Endothelial cell of umbilical vein (primary cell): ENCODE measurements at regions not wholly inside any gene's neighbourhood (a gene's known extent, or its start where the extent isn't known, plus 50 kb on each side); places are given as distances from the start of the nearest gene placed in this dataset.

Experiments
- BruUV-seq: library from RNA; stranded (reverse); fragments of 400-500 nt; replicated peaks from 2 replicates; lab custom pipeline; 2021; lab: Mats Ljungman, UMichigan
- CTCF ChIA-PET: fragments of 300-600, 350-600 bp; sonication (Branson Sonifier 250); formaldehyde crosslinking; loops from one replicate; lab custom pipeline; 2021; ENCODE audit warnings: antibody characterized with exemption, inconsistent platforms; lab: Charles Lee
- POLR2A ChIA-PET: fragments of 300-600, 350-600 bp; sonication (Branson Sonifier 250); formaldehyde crosslinking; loops from one replicate; lab custom pipeline; 2021; ENCODE audit warnings: antibody characterized with exemption, inconsistent platforms; lab: Charles Lee
- DNase-seq: peaks from one replicate; pipeline ENCODE4 v3.0.0-alpha.2; 2011; ENCODE audit warnings: low read depth, low spot score
- FAIRE-seq: peaks from 2 replicates; lab custom pipeline; 2011; peaks lifted over from hg19 to GRCh38; lab: Jason Lieb, UNC
- H2AFZ ChIP-seq: 2 replicates; pipeline ENCODE4 v1.6.0; 2012; ENCODE audit warnings: low read depth, low read length, control low read depth, inconsistent platforms
- H3K27ac ChIP-seq: 2 replicates; pipeline ENCODE4 v1.5.1; 2011; ENCODE audit warnings: low read depth, mild to moderate bottlenecking, control low read depth, low read length, moderate library complexity; ENCODE audit not compliant: insufficient read depth
- H3K27me3 ChIP-seq, 2 experiments: 2 replicates each; pipeline versions ENCODE4 v1.6.0 to v1.6.1; 2011; ENCODE audit warnings: low read length in 2 of 2, mixed read lengths in 1 of 2; ENCODE audit not compliant: control insufficient read depth in 2 of 2, insufficient read depth in 2 of 2
- H3K36me3 ChIP-seq, 2 experiments: 2 replicates in 1 of 2; 3 replicates in 1 of 2; pipeline ENCODE4 v1.5.1; 2011; ENCODE audit warnings: low read length in 2 of 2, mild to moderate bottlenecking in 1 of 2, moderate library complexity in 1 of 2; ENCODE audit not compliant: control insufficient read depth in 2 of 2, insufficient read depth in 2 of 2; ENCODE audit errors: extremely low read depth in 1 of 2
- H3K4me1 ChIP-seq: 3 replicates; pipeline ENCODE4 v1.5.1; 2011; ENCODE audit warnings: mild to moderate bottlenecking, low read length; ENCODE audit not compliant: control insufficient read depth, insufficient read depth; ENCODE audit errors: extremely low read depth
- H3K4me2 ChIP-seq: 2 replicates; pipeline ENCODE4 v1.6.1; 2011; ENCODE audit warnings: low read length, control low read depth, mixed read lengths; ENCODE audit not compliant: insufficient read depth
- H3K4me3 ChIP-seq, 3 experiments: fragments of 200-600 bp in 1 of 3; sonication (generic), shearing (Covaris generic) in 1 of 3; replicated peaks in 1 of 3; 2 replicates each; pipeline ENCODE4 v1.5.1; 2011 to 2016; ENCODE audit warnings: control low read depth in 3 of 3, low read length in 3 of 3, mild to moderate bottlenecking in 2 of 3, inconsistent platforms in 1 of 3, low read depth in 1 of 3, moderate library complexity in 1 of 3; ENCODE audit not compliant: insufficient read depth in 1 of 3
- H3K79me2 ChIP-seq: 2 replicates; pipeline ENCODE4 v1.6.0; 2012; ENCODE audit warnings: low read length, inconsistent platforms; ENCODE audit not compliant: control insufficient read depth, insufficient read depth
- H3K9ac ChIP-seq: replicated peaks from 2 replicates; pipeline ENCODE3; 2011; ENCODE audit warnings: low read length, control low read depth; ENCODE audit not compliant: insufficient read depth; ENCODE audit errors: extremely low read depth
- H3K9me1 ChIP-seq: replicated peaks from 3 replicates; pipeline ENCODE4 v1.6.0; 2011; ENCODE audit warnings: mild to moderate bottlenecking, low read length; ENCODE audit not compliant: control insufficient read depth, insufficient read depth; ENCODE audit errors: extremely low read depth
- H3K9me3 ChIP-seq: replicated peaks from 2 replicates; pipeline ENCODE4 v1.5.1; 2012; ENCODE audit warnings: low read length, inconsistent platforms; ENCODE audit not compliant: control insufficient read depth, insufficient read depth
- H4K20me1 ChIP-seq: replicated peaks from 2 replicates; pipeline ENCODE3; 2011; ENCODE audit warnings: mild to moderate bottlenecking, low read length; ENCODE audit not compliant: control insufficient read depth, insufficient read depth; ENCODE audit errors: extremely low read depth
- CTCF ChIP-seq, 2 donors: IDR thresholded peaks; 1 replicate in 1 of 2; 2 replicates in 1 of 2; pipeline ENCODE4 v1.5.1; 2011; ENCODE audit warnings: low read length in 2 of 2, mild to moderate bottlenecking in 2 of 2, moderate library complexity in 2 of 2, control low read depth in 1 of 2, inconsistent platforms in 1 of 2, low read depth in 1 of 2; ENCODE audit not compliant: insufficient read depth in 1 of 2; ENCODE audit errors: extremely low read depth in 1 of 2
- EZH2 ChIP-seq: IDR thresholded peaks from 2 replicates; pipeline ENCODE4 v1.6.1; 2012; ENCODE audit warnings: borderline replicate concordance, low read depth, mild to moderate bottlenecking, moderate library complexity, low read length, inconsistent platforms; ENCODE audit not compliant: severe bottlenecking
- FOS ChIP-seq: IDR thresholded peaks from 2 replicates; pipeline ENCODE4 v1.6.1; 2011; ENCODE audit warnings: mild to moderate bottlenecking, low read length, moderate library complexity, borderline replicate concordance; ENCODE audit not compliant: insufficient read depth
- GATA2 ChIP-seq: IDR thresholded peaks from 2 replicates; pipeline ENCODE4 v1.7.0; 2011; ENCODE audit warnings: low read depth, mild to moderate bottlenecking, moderate library complexity, mixed read lengths, low read length; ENCODE audit not compliant: insufficient read length, insufficient read depth
- JUN ChIP-seq: IDR thresholded peaks from 2 replicates; pipeline ENCODE4 v1.6.1; 2011; ENCODE audit warnings: borderline replicate concordance, low read depth; ENCODE audit not compliant: insufficient read length, insufficient read depth
- MAX ChIP-seq: IDR thresholded peaks from 2 replicates; pipeline ENCODE4 v1.6.1; 2011; ENCODE audit not compliant: insufficient read depth, insufficient read length
- MYC ChIP-seq: IDR thresholded peaks from one replicate; pipeline ENCODE4 v1.6.1; 2011; ENCODE audit warnings: mild to moderate bottlenecking, low read depth, low read length
- POLR2A ChIP-seq: IDR thresholded peaks from 2 replicates; pipeline ENCODE4 v1.6.1; 2012; ENCODE audit warnings: low read depth, mild to moderate bottlenecking, control low read depth, low read length
- POLR2AphosphoS5 ChIP-seq: IDR thresholded peaks from 2 replicates; pipeline ENCODE4 v1.6.1; 2012; ENCODE audit warnings: low read depth, mild to moderate bottlenecking, control low read depth, low read length, moderate library complexity; ENCODE audit not compliant: insufficient read depth
- dilution Hi-C: fragments of 300-500 bp; cut with MboI; formaldehyde crosslinking; loops from one replicate; pipeline ENCODE4 v1.15.0; 2019; ENCODE audit warnings: low sequenced_read_pairs; ENCODE audit not compliant: extremely low pct_ligation_motif_present
- intact Hi-C: fragments of 100-400 bp; cut with micrococcal nuclease; formaldehyde crosslinking; loops from one replicate; pipeline ENCODE4 v1.10.0; 2022

GRCh38 chr6:101178748-101179147, 214.8 kb upstream of the GRIK2 start:
- no peak overlapping the region for H3K4me3 ChIP-seq
- no peaks in the 10 kb centered on the region for H3K4me1 ChIP-seq
- DNase-seq (no peak), FAIRE-seq (no peak)
- ChIA-PET CTCF (no interaction called here), POLR2A (no interaction called here)
- H3K27ac ChIP-seq, result no peak overlapping the region
- no peaks in the 10 kb centered on the region for H3K27me3 ChIP-seq
- no TSS peak for BruUV-seq
- H2AFZ ChIP-seq, result no peak overlapping the region
- no peak overlapping the region for H3K4me2 ChIP-seq
- no peak for TF ChIP-seq POLR2A
- TF ChIP-seq FOS, result no peak
- no peak for TF ChIP-seq CTCF (IDR thresholded peaks at IDR 0.05; ENCODE audit: extremely low read depth in 1 of 2, insufficient read depth in 1 of 2, low read depth in 1 of 2, low read length in 2 of 2)
- TF ChIP-seq MYC, result no peak
- no peak for TF ChIP-seq POLR2AphosphoS5
- TF ChIP-seq EZH2, result no peak
- TF ChIP-seq GATA2, result no peak
- no peak for TF ChIP-seq MAX
- TF ChIP-seq JUN, result no peak
- no peaks in the 10 kb centered on the region for H3K79me2 ChIP-seq
- dilution Hi-C loops (no loop called here), intact Hi-C loops (no loop called here)
- H3K9me1 ChIP-seq, result no peaks in the 10 kb centered on the region
- H3K9me3 ChIP-seq, result peaks cover 11% of the 10 kb centered on the region
- no peaks in the 10 kb centered on the region for H3K36me3 ChIP-seq
- H4K20me1 ChIP-seq, result no peaks in the 10 kb centered on the region
- no peak overlapping the region for H3K9ac ChIP-seq
